Heart left ventricle (tissue), 16 donors: ENCODE measurements at regions not wholly inside any gene's neighbourhood (a gene's known extent, or its start where the extent isn't known, plus 50 kb on each side); places are given as distances from the start of the nearest gene placed in this dataset.
A peak's percentile ranks its signal among the peaks of the same experiment; 100 is the strongest.

ENCODE experiments used
- ATAC-seq, 4 donors: fragments of 200-7000 bp; cut with Tn5 transposase; one replicate each; pipeline ENCODE4 v1.9.1; 2020 to 2022; ENCODE audit warnings: moderate library complexity in 4 of 4, mild to moderate bottlenecking in 3 of 4, moderate number of reproducible peaks in 1 of 4
- DNase-seq, 5 donors: peaks; one replicate each; pipeline ENCODE4 v3.0.0-alpha.2; 2020
- H3K27ac ChIP-seq, 12 donors: fragments of 200-600 bp; sonication (generic) in 4 of 12; one replicate each; pipeline versions ENCODE4 v1.5.0 to v1.8.0; 2016 to 2022; ENCODE audit warnings: mild to moderate bottlenecking in 2 of 12
- H3K27me3 ChIP-seq, 9 donors: fragments of 200-600 bp; sonication (generic) in 2 of 9; one replicate each; pipeline versions ENCODE4 v1.5.1 to v1.8.0; 2016 to 2022; ENCODE audit warnings: mild to moderate bottlenecking in 3 of 9
- H3K36me3 ChIP-seq, 9 donors: fragments of 200-600 bp; sonication (generic) in 2 of 9; one replicate each; pipeline versions ENCODE4 v1.5.0 to v1.8.0; 2018 to 2022; ENCODE audit warnings: mild to moderate bottlenecking in 2 of 9
- H3K4me1 ChIP-seq, 12 donors: fragments of 200-600 bp; sonication (generic) in 4 of 12; one replicate each; pipeline versions ENCODE4 v1.5.0 to v1.8.0; 2016 to 2022; ENCODE audit warnings: mild to moderate bottlenecking in 3 of 12
- H3K4me3 ChIP-seq, 12 donors: fragments of 200-600 bp; sonication (generic) in 4 of 12; one replicate each; pipeline versions ENCODE4 v1.5.0 to v1.8.0; 2017 to 2022; ENCODE audit warnings: mild to moderate bottlenecking in 9 of 12, moderate library complexity in 4 of 12
- H3K9me3 ChIP-seq, 12 donors: fragments of 200-600 bp; sonication (generic) in 4 of 12; one replicate each; pipeline versions ENCODE4 v1.5.0 to v1.8.0; 2016 to 2022; ENCODE audit warnings: mild to moderate bottlenecking in 1 of 12
- POLR2A ChIP-seq, 2 donors: fragments of 450-650 bp; IDR thresholded peaks; one replicate each; pipeline ENCODE4 v1.6.1; 2017; ENCODE audit warnings: antibody characterized with exemption in 2 of 2, mild to moderate bottlenecking in 2 of 2, moderate library complexity in 2 of 2
- WGBS, 4 donors: extraction: QIAGEN DNeasy Blood & Tissue Kit in 2 of 4; methylation state at CpG; one replicate each; pipeline versions ENCODE4 v1.1.5 to v1.1.7; 2013 to 2018; 5-methylcytosine and 5-hydroxymethylcytosine counted together
- intact Hi-C, 10 donors: fragments of 100-400 bp; cut with DNase I; formaldehyde crosslinking; loops; one replicate each; pipeline versions ENCODE4 v1.11.1 to v1.14.2; 2022
- TF ChIP-seq, protein P1 (sequence below), 12 donors: fragments of 200-600 bp; sonication (generic) in 4 of 12; IDR thresholded peaks; one replicate each; pipeline versions ENCODE4 v1.5.0 to v1.8.0; 2018 to 2022; ENCODE audit warnings: antibody characterized with exemption in 12 of 12, mild to moderate bottlenecking in 5 of 12
- donor health status: ischemic (EF 13 %, LVEDD 7.1; RV severe dilation, severe dysfunction).
- donor health status: healthy with polysubstance abuse.
- donor health status: DM: no; HTN: yes; CAD: no.
- donor health status: DM: no; HTN: no; CAD: no.
- donor health status: ischemic (EF 25% LVEDD 6.9; RV normal size, moderate dysfunction).
- donor health status: ischemic (EF 25% LVEDD 5.7; RV mildly dilated, moderate dysfunction).
- donor health status: healthy.
- donor health status: DM: yes; HTN: yes; CAD: no.
- donor health status: ischemic (EF 35%, LVEDD 5.7; RV mildly dilated, moderate dysfunction).
- donor health status: nonischemic (EF 11% LVEDD 7.7; RV severe dilation, severe dysfunction).
- donor health status: DM: yes; HTN: yes; CAD: no.
- donor health status: PGD.
- donor health status: ischemic (EF 29% LVEDD 5.4; RV normal size, mild dysfunction).
- donor health status: nonischemic (EF 23%, LVEDD 6.1; RV moderate dilation, normal function).

- TF ChIP-seq, protein P1, sequence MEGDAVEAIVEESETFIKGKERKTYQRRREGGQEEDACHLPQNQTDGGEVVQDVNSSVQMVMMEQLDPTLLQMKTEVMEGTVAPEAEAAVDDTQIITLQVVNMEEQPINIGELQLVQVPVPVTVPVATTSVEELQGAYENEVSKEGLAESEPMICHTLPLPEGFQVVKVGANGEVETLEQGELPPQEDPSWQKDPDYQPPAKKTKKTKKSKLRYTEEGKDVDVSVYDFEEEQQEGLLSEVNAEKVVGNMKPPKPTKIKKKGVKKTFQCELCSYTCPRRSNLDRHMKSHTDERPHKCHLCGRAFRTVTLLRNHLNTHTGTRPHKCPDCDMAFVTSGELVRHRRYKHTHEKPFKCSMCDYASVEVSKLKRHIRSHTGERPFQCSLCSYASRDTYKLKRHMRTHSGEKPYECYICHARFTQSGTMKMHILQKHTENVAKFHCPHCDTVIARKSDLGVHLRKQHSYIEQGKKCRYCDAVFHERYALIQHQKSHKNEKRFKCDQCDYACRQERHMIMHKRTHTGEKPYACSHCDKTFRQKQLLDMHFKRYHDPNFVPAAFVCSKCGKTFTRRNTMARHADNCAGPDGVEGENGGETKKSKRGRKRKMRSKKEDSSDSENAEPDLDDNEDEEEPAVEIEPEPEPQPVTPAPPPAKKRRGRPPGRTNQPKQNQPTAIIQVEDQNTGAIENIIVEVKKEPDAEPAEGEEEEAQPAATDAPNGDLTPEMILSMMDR (IDR thresholded peaks at IDR 0.05) = no peak
- TF ChIP-seq POLR2A (IDR thresholded peaks at IDR 0.05) = no peak
- Histone ChIP-seq H3K27ac (no peak overlapping the region), H3K36me3 (no peaks in the 10 kb centered on the region), H3K4me1 (peaks cover 0 to 3% (median 0%) of the 10 kb centered on the region in 12 donors), H3K27me3 (peaks cover 0 to 33% (median 5%) of the 10 kb centered on the region in 9 donors), H3K4me3 (no peak overlapping the region), H3K9me3 (peaks cover 0 to 5% (median 0%) of the 10 kb centered on the region in 12 donors)
- no peak for DNase-seq
- intact Hi-C loops = no loop called here
- ATAC-seq = no peak
- WGBS, 4 donors = 73 to 80% (median 76%) methylated on average over 5 of the region's 5 CpGs
Measured at GRCh38 chr14:101477648-101478047, 83.6 kb upstream of the DIO3 start.

DNA sequence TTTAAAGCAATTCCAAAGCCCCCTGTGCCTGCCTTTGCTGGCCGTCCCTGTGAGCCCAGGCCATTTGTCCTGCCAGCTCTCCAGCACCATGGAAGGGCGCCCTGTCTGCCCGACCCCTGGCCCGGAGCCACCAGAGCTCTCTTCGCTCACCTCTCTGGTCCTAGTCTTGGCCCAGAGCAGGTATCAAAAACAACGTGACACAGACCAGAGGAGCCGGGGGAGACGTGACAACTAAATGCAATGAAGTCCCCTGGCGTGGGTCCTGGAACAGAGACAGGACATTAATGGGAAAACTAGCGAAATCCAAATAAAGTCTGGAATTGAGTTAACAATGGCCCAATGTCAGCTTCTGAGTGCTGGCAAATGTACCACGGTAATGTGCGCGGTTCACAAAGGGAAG is 83.2 kb upstream of the DIO3 start:
- Histone ChIP-seq H3K27me3 (peaks cover 0 to 33% (median 5%) of the 10 kb centered on the region in 9 donors), H3K36me3 (no peaks in the 10 kb centered on the region), H3K9me3 (peaks cover 0 to 5% (median 0%) of the 10 kb centered on the region in 12 donors), H3K4me3 (no peak overlapping the region), H3K4me1 (peaks cover 0 to 3% (median 0%) of the 10 kb centered on the region in 12 donors), H3K27ac (no peak overlapping the region)
- no peak for ATAC-seq
- intact Hi-C loops = no loop called here
- no peak for DNase-seq
- 81 to 84% (median 82%) methylated on average over 13 of the region's 13 CpGs for WGBS, 4 donors
- no peak for TF ChIP-seq POLR2A (IDR thresholded peaks at IDR 0.05)
- TF ChIP-seq, protein P1 (IDR thresholded peaks at IDR 0.05) = no peak

GRCh38 chr14:101478796-101479410 is 82.4 kb upstream of the DIO3 start:
- intact Hi-C loops = no loop called here
- peaks cover 0 to 12% (median 5%) of the 10 kb centered on the region in 12 donors for H3K9me3 ChIP-seq
- peaks cover 0 to 28% (median 5%) of the 10 kb centered on the region in 9 donors for H3K27me3 ChIP-seq
- no peak for ATAC-seq
- peaks cover 0 to 3% (median 0%) of the 10 kb centered on the region in 12 donors for H3K4me1 ChIP-seq
- no peak for DNase-seq
- H3K4me3 ChIP-seq = no peak overlapping the region
- no peaks in the 10 kb centered on the region for H3K36me3 ChIP-seq
- WGBS, 4 donors = 84 to 88% (median 86%) methylated on average over 8 to 13 of the region's 13 CpGs
- no peak overlapping the region for H3K27ac ChIP-seq
- TF ChIP-seq, protein P1 (IDR thresholded peaks at IDR 0.05) = no peak
- TF ChIP-seq POLR2A (IDR thresholded peaks at IDR 0.05) = no peak

GRCh38 chr14:101480022-101480746 is 81.1 kb upstream of the DIO3 start:
- TF ChIP-seq, protein P1 (IDR thresholded peaks at IDR 0.05) = no peak
- TF ChIP-seq POLR2A (IDR thresholded peaks at IDR 0.05) = no peak
- 72 to 81% (median 79%) methylated on average over 12 of the region's 12 CpGs for WGBS, 4 donors
- Histone ChIP-seq H3K27ac (no peak overlapping the region), H3K4me1 (peaks cover 0 to 3% (median 0%) of the 10 kb centered on the region in 12 donors), H3K27me3 (peaks cover 0 to 19% (median 2%) of the 10 kb centered on the region in 9 donors), H3K9me3 (peaks cover 0 to 20% (median 7%) of the 10 kb centered on the region in 12 donors), H3K4me3 (no peak overlapping the region), H3K36me3 (no peaks in the 10 kb centered on the region)
- DNase-seq = peak in 1 of 5 donors; percentile 6
- no peak for ATAC-seq
- intact Hi-C loops = no loop called here
